ENCODE measurements at regions not wholly inside any gene's neighbourhood (a gene's known extent, or its start where the extent isn't known, plus 50 kb on each side); places are given as distances from the start of the nearest gene placed in this dataset.

GRCh38 chr2:220181165-220181564, 553.7 kb downstream of the SLC4A3 start:
- Histone ChIP-seq H3K36me3 (no peaks in the 10 kb centered on the region), H3K9me3 (no peaks in the 10 kb centered on the region), H3K4me3 (no peak overlapping the region), H3K4me1 (no peaks in the 10 kb centered on the region), H3K27me3 (no peaks in the 10 kb centered on the region), H3K27ac (no peak overlapping the region)
- no peak for DNase-seq (ENCODE audit: extremely low spot score in 2 of 2)
- intact Hi-C loops (cut with DNase I): no loop called here
- TF ChIP-seq POLR2A (IDR thresholded peaks at IDR 0.05): no peak
- no peak for TF ChIP-seq CTCF (IDR thresholded peaks at IDR 0.05)
- TF ChIP-seq POLR2AphosphoS5 (IDR thresholded peaks at IDR 0.05; ENCODE audit: insufficient read depth in 1 of 2, low read depth in 1 of 2): no peak

GRCh38 chr2:220182790-220183189, 555.4 kb downstream of the SLC4A3 start:
- Histone ChIP-seq H3K27ac (no peak overlapping the region), H3K9me3 (no peaks in the 10 kb centered on the region), H3K4me1 (no peaks in the 10 kb centered on the region), H3K27me3 (no peaks in the 10 kb centered on the region), H3K4me3 (no peak overlapping the region), H3K36me3 (no peaks in the 10 kb centered on the region)
- TF ChIP-seq CTCF (IDR thresholded peaks at IDR 0.05) (no peak), POLR2A (IDR thresholded peaks at IDR 0.05) (no peak), POLR2AphosphoS5 (IDR thresholded peaks at IDR 0.05; ENCODE audit: insufficient read depth in 1 of 2, low read depth in 1 of 2) (no peak)
- intact Hi-C loops (cut with DNase I): no loop called here
- no peak for DNase-seq (ENCODE audit: extremely low spot score in 2 of 2)

- H3K4me1 ChIP-seq: no peaks in the 10 kb centered on the region
- no peak overlapping the region for H3K27ac ChIP-seq
- H3K4me3 ChIP-seq: no peak overlapping the region
- intact Hi-C loops (cut with DNase I): no loop called here
- H3K36me3 ChIP-seq: no peaks in the 10 kb centered on the region
- no peaks in the 10 kb centered on the region for H3K9me3 ChIP-seq
- no peak for TF ChIP-seq POLR2AphosphoS5 (IDR thresholded peaks at IDR 0.05; ENCODE audit: insufficient read depth in 1 of 2, low read depth in 1 of 2)
- no peak for TF ChIP-seq CTCF (IDR thresholded peaks at IDR 0.05)
- no peak for DNase-seq (ENCODE audit: extremely low spot score in 2 of 2)
- no peaks in the 10 kb centered on the region for H3K27me3 ChIP-seq
Observed at GRCh38 chr2:220185766-220186305, 558.4 kb downstream of the SLC4A3 start.

GRCh38 chr2:220188031-220188430, 560.6 kb downstream of the SLC4A3 start:
- TF ChIP-seq POLR2AphosphoS5 (IDR thresholded peaks at IDR 0.05; ENCODE audit: insufficient read depth in 1 of 2, low read depth in 1 of 2): peak in 1 of 2 donors; percentile 61
- TF ChIP-seq POLR2A (IDR thresholded peaks at IDR 0.05): no peak
- no peak for DNase-seq (ENCODE audit: extremely low spot score in 2 of 2)
- no peaks in the 10 kb centered on the region for H3K4me1 ChIP-seq
- intact Hi-C loops (cut with DNase I): no loop called here
- H3K36me3 ChIP-seq: no peaks in the 10 kb centered on the region
- H3K4me3 ChIP-seq: no peak overlapping the region
- H3K27me3 ChIP-seq: no peaks in the 10 kb centered on the region
- no peak overlapping the region for H3K27ac ChIP-seq
- H3K9me3 ChIP-seq: no peaks in the 10 kb centered on the region

- Histone ChIP-seq H3K4me1 (no peaks in the 10 kb centered on the region), H3K9me3 (no peaks in the 10 kb centered on the region), H3K36me3 (no peaks in the 10 kb centered on the region), H3K27me3 (no peaks in the 10 kb centered on the region), H3K27ac (no peak overlapping the region), H3K4me3 (no peak overlapping the region)
- no peak for DNase-seq (ENCODE audit: extremely low spot score in 2 of 2)
- intact Hi-C loops (cut with DNase I): no loop called here
- TF ChIP-seq POLR2AphosphoS5 (IDR thresholded peaks at IDR 0.05; ENCODE audit: insufficient read depth in 1 of 2, low read depth in 1 of 2) (no peak), CTCF (IDR thresholded peaks at IDR 0.05) (no peak), POLR2A (IDR thresholded peaks at IDR 0.05) (no peak)
Observed at GRCh38 chr2:220191031-220191430, 563.6 kb downstream of the SLC4A3 start.
